SH-SY5Y (cell line): ENCODE measurements at regions not wholly inside any gene's neighbourhood (a gene's known extent, or its start where the extent isn't known, plus 50 kb on each side); places are given as distances from the start of the nearest gene placed in this dataset.

Experiments
- GATA2 ChIP-seq: IDR thresholded peaks from 2 replicates; pipeline ENCODE4 v1.6.1; 2011; ENCODE audit warnings: mild to moderate bottlenecking, low read depth, low read length
- GATA3 ChIP-seq: IDR thresholded peaks from 2 replicates; pipeline ENCODE4 v1.6.1; 2011; ENCODE audit warnings: low read depth, mild to moderate bottlenecking, low read length, moderate library complexity

DNA sequence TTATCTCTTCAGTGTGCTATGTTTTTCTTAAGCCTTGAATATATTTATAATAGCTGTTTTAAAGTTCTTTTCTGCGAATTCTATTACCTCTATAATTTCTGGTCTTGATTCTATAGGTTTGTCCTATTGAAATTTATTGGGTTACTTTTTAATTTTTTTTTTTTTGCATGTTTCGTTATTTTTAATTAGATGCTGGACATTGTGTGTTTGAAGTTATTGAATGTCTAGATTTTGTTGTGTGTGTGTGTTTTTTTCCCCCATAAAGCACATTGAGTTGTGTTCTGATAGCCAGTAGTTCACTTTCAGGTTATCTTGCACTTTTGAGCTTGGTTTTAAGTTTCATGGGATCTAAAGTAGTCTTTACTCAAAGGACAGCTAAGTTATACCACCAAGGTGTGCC is 394.9 kb downstream of the RPS24 start:
- TF ChIP-seq GATA3 (no peak), GATA2 (no peak)
